Body of pancreas (tissue), 4 donors: ENCODE measurements at regions not wholly inside any gene's neighbourhood (a gene's known extent, or its start where the extent isn't known, plus 50 kb on each side); places are given as distances from the start of the nearest gene placed in this dataset.

Experiments used
- ATAC-seq: fragments of 150-250 bp; one replicate; pipeline ENCODE4 v1.9.1; 2016
- DNase-seq, 4 donors: peaks; one replicate each; pipeline ENCODE4 v3.0.0-alpha.2; 2019
- H3K27ac ChIP-seq, 4 donors: fragments of 200-600 bp; sonication (generic); 1 replicate in 3 of 4; 2 replicates in 1 of 4; pipeline versions ENCODE4 v1.5.1 to v1.6.1; 2016 to 2019; ENCODE audit warnings: mild to moderate bottlenecking in 1 of 4, mixed read lengths in 1 of 4, moderate library complexity in 1 of 4
- H3K27me3 ChIP-seq, 2 donors: fragments of 200-600 bp; sonication (generic); one replicate each; pipeline ENCODE4 v1.6.0; 2016; ENCODE audit warnings: mild to moderate bottlenecking in 1 of 2
- H3K36me3 ChIP-seq, 2 donors: fragments of 200-600 bp; sonication (generic); replicated peaks in 1 of 2; 2 replicates each; pipeline ENCODE4 v1.5.1; 2016; ENCODE audit warnings: low read depth in 2 of 2; ENCODE audit not compliant: insufficient read depth in 1 of 2
- H3K4me1 ChIP-seq: fragments of 200-600 bp; sonication (generic); one replicate; pipeline ENCODE4 v1.6.0; 2016
- H3K4me3 ChIP-seq, 2 donors: fragments of 200-600 bp; sonication (generic); 1 replicate in 1 of 2; 2 replicates in 1 of 2; pipeline ENCODE4 v1.5.1; 2016 to 2019
- H3K9me3 ChIP-seq, 3 donors: fragments of 200-600 bp; sonication (generic); 1 replicate in 2 of 3; 2 replicates in 1 of 3; pipeline ENCODE4 v1.5.1; 2016
- POLR2A ChIP-seq, 3 donors: fragments of 450-650 bp; IDR thresholded peaks; one replicate each; pipeline ENCODE4 v1.6.1; 2016; ENCODE audit warnings: antibody characterized with exemption in 3 of 3, mild to moderate bottlenecking in 2 of 3
- WGBS, 2 donors: methylation state at CpG; one replicate each; pipeline ENCODE4 v1.1.5; 2017; 5-methylcytosine and 5-hydroxymethylcytosine counted together
- intact Hi-C: fragments of 100-400 bp; cut with DNase I; formaldehyde crosslinking; loops from one replicate; pipeline ENCODE4 v1.15.1; 2023
- TF ChIP-seq, protein P1 (sequence below), 7 experiments: fragments of 450-650 bp in 4 of 7; fragments of 200-600 bp in 3 of 7; sonication (generic) in 3 of 7; IDR thresholded peaks; one replicate each; pipeline ENCODE4 v1.5.1; 2016 to 2019; ENCODE audit warnings: antibody characterized with exemption in 7 of 7

DNA sequence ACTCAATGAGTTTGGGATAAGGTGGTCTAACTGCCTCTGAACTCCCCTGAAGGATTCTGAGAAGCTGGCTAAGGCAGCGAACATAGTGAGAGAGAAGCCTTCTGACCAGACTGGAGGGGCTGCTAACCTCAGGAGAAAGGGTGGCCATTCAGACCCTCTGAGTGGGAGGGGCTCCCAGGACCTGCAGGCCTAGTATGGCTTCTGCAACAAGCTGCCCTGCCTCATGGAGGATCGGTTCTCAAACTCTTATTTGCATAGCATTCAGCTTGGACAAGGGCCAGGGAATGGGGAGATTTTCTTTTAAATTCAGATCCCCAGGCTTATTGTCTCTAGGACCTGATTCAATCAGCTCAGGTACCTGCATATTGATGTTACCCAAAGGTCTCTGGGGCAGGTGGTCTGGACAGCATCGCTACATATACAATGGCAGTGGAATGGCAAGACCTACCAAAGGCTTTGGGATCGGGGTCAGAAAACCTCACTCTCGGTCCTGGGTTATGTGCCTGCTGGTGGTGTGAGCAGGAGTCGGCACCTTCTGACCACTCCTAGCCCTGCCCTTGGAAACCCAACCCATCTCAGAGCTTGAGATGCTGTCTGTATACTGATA, 599.1 kb downstream of the BRD1 start:
- Histone ChIP-seq H3K27me3 (no peaks in the 10 kb centered on the region), H3K4me3 (no peak overlapping the region), H3K4me1 (no peaks in the 10 kb centered on the region), H3K36me3 (no peaks in the 10 kb centered on the region), H3K27ac (no peak overlapping the region), H3K9me3 (no peaks in the 10 kb centered on the region)
- no peak for DNase-seq
- no peak for ATAC-seq
- intact Hi-C loops: no loop called here
- TF ChIP-seq, protein P1, sequence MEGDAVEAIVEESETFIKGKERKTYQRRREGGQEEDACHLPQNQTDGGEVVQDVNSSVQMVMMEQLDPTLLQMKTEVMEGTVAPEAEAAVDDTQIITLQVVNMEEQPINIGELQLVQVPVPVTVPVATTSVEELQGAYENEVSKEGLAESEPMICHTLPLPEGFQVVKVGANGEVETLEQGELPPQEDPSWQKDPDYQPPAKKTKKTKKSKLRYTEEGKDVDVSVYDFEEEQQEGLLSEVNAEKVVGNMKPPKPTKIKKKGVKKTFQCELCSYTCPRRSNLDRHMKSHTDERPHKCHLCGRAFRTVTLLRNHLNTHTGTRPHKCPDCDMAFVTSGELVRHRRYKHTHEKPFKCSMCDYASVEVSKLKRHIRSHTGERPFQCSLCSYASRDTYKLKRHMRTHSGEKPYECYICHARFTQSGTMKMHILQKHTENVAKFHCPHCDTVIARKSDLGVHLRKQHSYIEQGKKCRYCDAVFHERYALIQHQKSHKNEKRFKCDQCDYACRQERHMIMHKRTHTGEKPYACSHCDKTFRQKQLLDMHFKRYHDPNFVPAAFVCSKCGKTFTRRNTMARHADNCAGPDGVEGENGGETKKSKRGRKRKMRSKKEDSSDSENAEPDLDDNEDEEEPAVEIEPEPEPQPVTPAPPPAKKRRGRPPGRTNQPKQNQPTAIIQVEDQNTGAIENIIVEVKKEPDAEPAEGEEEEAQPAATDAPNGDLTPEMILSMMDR (IDR thresholded peaks at IDR 0.05): no peak
- no peak for TF ChIP-seq POLR2A (IDR thresholded peaks at IDR 0.05)
- WGBS, 2 donors: 72 to 85% methylated on average over 5 to 6 of the region's 6 CpGs

- intact Hi-C loops: no loop called here
- H3K4me1 ChIP-seq: no peaks in the 10 kb centered on the region
- ATAC-seq (no peak), DNase-seq (no peak)
- no peak overlapping the region for H3K27ac ChIP-seq
- TF ChIP-seq POLR2A (IDR thresholded peaks at IDR 0.05): no peak
- TF ChIP-seq, protein P1 (IDR thresholded peaks at IDR 0.05): no peak
- WGBS, 2 donors: 64 to 65% methylated on average over 6 of the region's 6 CpGs
- no peaks in the 10 kb centered on the region for H3K9me3 ChIP-seq
- no peaks in the 10 kb centered on the region for H3K27me3 ChIP-seq
- H3K36me3 ChIP-seq: no peaks in the 10 kb centered on the region
- H3K4me3 ChIP-seq: no peak overlapping the region
These were observed 600.0 kb downstream of the BRD1 start for GRCh38 chr22:49227670-49228069.

DNA sequence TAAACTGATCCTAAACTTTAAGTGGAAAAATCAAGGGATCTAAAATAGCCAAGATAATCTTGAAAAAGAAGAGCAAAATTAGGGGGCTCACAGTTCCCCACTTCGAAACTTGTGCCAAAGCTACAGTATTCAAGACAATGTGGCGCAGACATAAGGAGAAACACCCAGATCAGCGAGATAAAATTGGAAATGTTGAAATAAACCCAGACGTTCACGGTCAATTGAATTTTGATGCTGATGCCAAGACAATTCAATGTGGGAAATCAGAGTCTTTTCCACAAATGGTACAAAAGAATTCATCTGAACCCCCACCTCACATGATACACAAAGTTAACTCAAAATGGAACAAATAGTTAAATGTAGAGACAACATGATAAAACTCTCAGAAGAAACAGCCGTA, 601.6 kb downstream of the BRD1 start:
- no peak for DNase-seq
- H3K4me1 ChIP-seq: no peaks in the 10 kb centered on the region
- no peak overlapping the region for H3K4me3 ChIP-seq
- no peak overlapping the region for H3K27ac ChIP-seq
- 53 to 54% methylated on average over 6 of the region's 6 CpGs for WGBS, 2 donors
- no peaks in the 10 kb centered on the region for H3K9me3 ChIP-seq
- no peaks in the 10 kb centered on the region for H3K27me3 ChIP-seq
- H3K36me3 ChIP-seq: no peaks in the 10 kb centered on the region
- intact Hi-C loops: no loop called here
- TF ChIP-seq, protein P1 (IDR thresholded peaks at IDR 0.05): no peak
- no peak for TF ChIP-seq POLR2A (IDR thresholded peaks at IDR 0.05)
- no peak for ATAC-seq

- Histone ChIP-seq H3K36me3 (no peaks in the 10 kb centered on the region), H3K27me3 (no peaks in the 10 kb centered on the region), H3K4me1 (no peaks in the 10 kb centered on the region), H3K27ac (no peak overlapping the region), H3K9me3 (no peaks in the 10 kb centered on the region), H3K4me3 (no peak overlapping the region)
- WGBS, 2 donors: 56 to 57% methylated on average over 4 of the region's 4 CpGs
- no peak for DNase-seq
- intact Hi-C loops: no loop called here
- no peak for ATAC-seq
- TF ChIP-seq, protein P1 (IDR thresholded peaks at IDR 0.05): no peak
- TF ChIP-seq POLR2A (IDR thresholded peaks at IDR 0.05): no peak
These were observed 603.4 kb downstream of the BRD1 start for GRCh38 chr22:49224243-49224642.

DNA sequence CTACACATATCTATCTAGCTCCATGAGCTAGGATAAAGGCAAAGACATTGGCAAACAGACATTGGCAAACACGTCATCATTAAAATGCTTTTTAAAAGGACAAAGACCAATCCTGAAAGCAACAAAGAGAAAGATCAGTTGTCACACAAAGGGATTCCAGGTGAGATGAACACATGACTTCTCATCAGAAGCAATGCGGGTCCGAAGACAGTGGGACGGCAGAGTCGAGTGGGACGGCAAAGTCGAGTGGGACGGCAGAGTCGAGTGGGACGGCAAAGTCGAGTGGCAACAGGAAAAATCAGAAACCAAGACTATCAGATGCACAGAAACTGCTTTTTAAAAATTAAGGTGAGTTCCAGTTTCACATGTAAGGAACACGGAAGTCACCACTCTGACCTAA, 609.5 kb downstream of the BRD1 start:
- intact Hi-C loops: no loop called here
- Histone ChIP-seq H3K27ac (no peak overlapping the region), H3K27me3 (no peaks in the 10 kb centered on the region), H3K36me3 (no peaks in the 10 kb centered on the region), H3K9me3 (peaks cover 0 to 11% (median 2%) of the 10 kb centered on the region in 3 donors), H3K4me3 (no peak overlapping the region), H3K4me1 (no peaks in the 10 kb centered on the region)
- no peak for TF ChIP-seq POLR2A (IDR thresholded peaks at IDR 0.05)
- WGBS, 2 donors: 75 to 80% methylated on average over 12 of the region's 12 CpGs
- no peak for DNase-seq
- no peak for ATAC-seq
